Testis (tissue), 2 donors: ENCODE measurements at regions not wholly inside any gene's neighbourhood (a gene's known extent, or its start where the extent isn't known, plus 50 kb on each side); places are given as distances from the start of the nearest gene placed in this dataset.

ENCODE experiments used
- CTCF ChIP-seq, 3 experiments: fragments of 450-650 bp in 2 of 3; fragments of 200-600 bp in 1 of 3; sonication (generic) in 1 of 3; IDR thresholded peaks; one replicate each; pipeline ENCODE4 v1.5.1; 2016 to 2019; ENCODE audit warnings: antibody characterized with exemption in 3 of 3, mild to moderate bottlenecking in 2 of 3, moderate library complexity in 1 of 3
- POLR2A ChIP-seq: fragments of 450-650 bp; IDR thresholded peaks from one replicate; pipeline ENCODE4 v1.6.1; 2017; ENCODE audit warnings: antibody characterized with exemption, mild to moderate bottlenecking, moderate library complexity

GRCh38 chr13:73331556-73331955, 272.8 kb downstream of the KLF5 start:
- no peak for TF ChIP-seq POLR2A
- TF ChIP-seq CTCF (IDR thresholded peaks at IDR 0.05): no peak
